Aorta (tissue), 5 donors: ENCODE measurements at regions not wholly inside any gene's neighbourhood (a gene's known extent, or its start where the extent isn't known, plus 50 kb on each side); places are given as distances from the start of the nearest gene placed in this dataset.

Experiments
- ATAC-seq: fragments of 200-7000 bp; cut with Tn5 transposase; one replicate; pipeline ENCODE4 v1.9.1; 2022; ENCODE audit warnings: moderate library complexity; ENCODE audit not compliant: low FRiP score
- DNase-seq, 2 donors: peaks; one replicate each; pipeline ENCODE4 v3.0.0-alpha.2; 2020
- H3K27ac ChIP-seq, 2 donors: one replicate each; pipeline ENCODE4 v1.5.1; 2013; ENCODE audit warnings: low read length in 2 of 2, mild to moderate bottlenecking in 2 of 2, moderate library complexity in 2 of 2, control low read depth in 1 of 2, inconsistent platforms in 1 of 2, low read depth in 1 of 2
- H3K27me3 ChIP-seq, 2 donors: one replicate each; pipeline ENCODE4 v1.6.1; 2013; ENCODE audit warnings: control low read depth in 1 of 2, low read length in 1 of 2, mild to moderate bottlenecking in 1 of 2, moderate library complexity in 1 of 2; ENCODE audit not compliant: insufficient read depth in 2 of 2, control insufficient read depth in 1 of 2
- H3K36me3 ChIP-seq, 2 donors: one replicate each; pipeline ENCODE4 v1.6.1; 2013; ENCODE audit warnings: control low read depth in 1 of 2, low read length in 1 of 2, mild to moderate bottlenecking in 1 of 2; ENCODE audit not compliant: insufficient read depth in 2 of 2, control insufficient read depth in 1 of 2
- H3K4me1 ChIP-seq, 2 donors: one replicate each; pipeline ENCODE4 v1.6.1; 2013; ENCODE audit warnings: low read length in 2 of 2, control low read depth in 1 of 2, mild to moderate bottlenecking in 1 of 2, moderate library complexity in 1 of 2; ENCODE audit not compliant: insufficient read depth in 2 of 2, control insufficient read depth in 1 of 2
- H3K4me3 ChIP-seq, 2 donors: one replicate each; pipeline ENCODE4 v1.5.1; 2013; ENCODE audit warnings: low read length in 2 of 2, control low read depth in 1 of 2, mild to moderate bottlenecking in 1 of 2
- H3K9me3 ChIP-seq: one replicate; pipeline ENCODE4 v1.6.1; 2013; ENCODE audit warnings: mild to moderate bottlenecking, low read length; ENCODE audit not compliant: control insufficient read depth
- WGBS, 2 donors: extraction: QIAGEN DNeasy Blood & Tissue Kit; methylation state at CpG; one replicate each; pipeline ENCODE4 v1.1.7; 2013; 5-methylcytosine and 5-hydroxymethylcytosine counted together
- intact Hi-C, 2 donors: fragments of 100-400 bp; cut with DNase I; formaldehyde crosslinking; loops; one replicate each; pipeline versions ENCODE4 v1.14.2 to v1.15.0; 2022
- donor health status: healthy with polysubstance abuse.
- donor health status: Bipolar disorder and iron deficiency.
- donor health status: DM: no; HTN: no; CAD: no.
- donor health status: DM: no; HTN: no; CAD: no.
- donor health status: DM: yes; HTN: yes; CAD: no.

DNA sequence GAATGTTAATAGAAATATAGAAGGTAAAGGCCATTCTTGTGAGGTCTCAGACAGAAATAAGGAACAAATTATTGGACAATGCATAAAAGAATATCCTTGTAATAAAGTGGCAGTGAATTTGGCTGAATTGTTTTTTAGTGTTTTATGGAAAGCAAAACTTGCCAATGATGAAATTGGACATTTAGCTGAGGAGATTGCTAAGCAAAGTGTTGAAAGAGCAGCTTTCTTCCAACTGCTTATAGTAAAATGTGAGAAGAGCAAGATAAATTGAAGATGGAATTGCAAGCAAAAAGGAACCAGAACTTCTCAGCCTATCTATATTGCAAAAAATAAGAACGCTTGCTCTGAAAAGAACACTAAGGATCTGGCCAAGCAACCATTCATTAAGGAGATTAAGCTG lies 245.7 kb downstream of the MREG start:
- H3K27me3 ChIP-seq, result no peaks in the 10 kb centered on the region
- H3K4me1 ChIP-seq, result peaks cover 7 to 10% of the 10 kb centered on the region in 2 donors
- no peak overlapping the region for H3K27ac ChIP-seq
- DNase-seq, result no peak
- no peak for ATAC-seq
- intact Hi-C loops, result no loop called here
- 98 to 100% methylated on average over 1 of the region's 1 CpG for WGBS, 2 donors
- peaks cover 3% of the 10 kb centered on the region for H3K9me3 ChIP-seq
- H3K4me3 ChIP-seq, result no peak overlapping the region
- H3K36me3 ChIP-seq, result no peaks in the 10 kb centered on the region

DNA sequence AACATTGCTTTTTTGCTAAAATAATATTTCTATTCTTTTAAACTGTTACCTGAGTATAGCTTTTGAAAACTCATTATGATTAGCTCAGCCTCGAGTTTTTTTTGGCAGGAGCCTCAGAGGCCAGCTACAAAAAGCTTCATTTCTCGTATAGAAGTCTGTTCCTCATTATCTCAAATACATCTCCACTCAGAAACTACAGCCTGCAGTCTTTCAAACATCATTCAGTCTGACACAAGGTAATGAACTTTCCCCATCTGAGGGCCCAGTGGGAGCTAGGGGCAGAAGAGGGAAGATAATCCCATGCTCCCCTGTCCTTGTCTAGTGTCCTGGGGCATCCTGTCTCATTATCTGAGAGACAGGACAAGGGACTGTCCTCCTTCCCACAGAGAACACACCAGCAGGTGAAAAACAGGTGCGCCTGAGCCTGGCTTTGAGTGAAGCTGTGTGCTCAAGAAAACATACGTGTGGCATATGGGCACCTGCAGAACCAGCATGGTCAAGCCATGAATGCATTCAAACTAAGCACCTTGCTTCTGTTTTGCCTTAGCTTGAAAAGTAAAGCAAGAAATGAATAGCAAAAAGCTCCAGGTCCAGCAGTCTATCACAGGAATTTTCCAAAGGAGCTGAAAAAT lies 247.5 kb downstream of the MREG start:
- Histone ChIP-seq H3K9me3 (peaks cover 3% of the 10 kb centered on the region), H3K36me3 (no peaks in the 10 kb centered on the region), H3K27ac (no peak overlapping the region), H3K4me1 (peaks cover 0 to 2% of the 10 kb centered on the region in 2 donors), H3K4me3 (no peak overlapping the region), H3K27me3 (no peaks in the 10 kb centered on the region)
- 58 to 63% methylated on average over 4 of the region's 4 CpGs for WGBS, 2 donors
- ATAC-seq (no peak), DNase-seq (no peak)
- intact Hi-C loops, result no loop called here

DNA sequence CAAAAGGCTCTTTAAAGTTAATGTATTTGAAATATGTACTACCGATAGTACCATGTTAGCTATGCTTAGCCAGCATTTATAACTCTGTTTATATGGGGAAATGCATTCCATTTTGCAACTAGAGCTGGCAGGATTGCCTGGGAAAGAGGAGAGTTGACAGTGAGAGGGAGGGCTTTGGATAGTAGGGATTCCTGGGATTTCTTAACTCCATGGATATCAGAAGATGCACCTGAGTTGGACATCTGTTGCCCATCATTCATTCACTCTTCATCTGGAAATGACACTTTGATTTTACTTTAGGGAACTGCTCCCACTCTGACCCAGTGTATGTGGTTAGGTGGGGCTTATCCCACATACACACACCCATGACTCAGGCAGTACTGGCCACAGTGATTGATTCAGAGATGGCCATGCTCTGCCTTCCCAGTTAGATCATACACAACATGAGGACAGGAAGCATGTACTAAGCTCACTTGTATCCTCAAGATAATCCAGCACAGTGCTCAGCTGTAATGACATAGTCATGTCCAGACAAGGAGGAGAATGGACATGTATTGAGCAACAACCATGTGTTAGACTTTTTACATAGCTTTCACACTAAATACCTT lies 248.8 kb downstream of the MREG start:
- Histone ChIP-seq H3K4me1 (no peaks in the 10 kb centered on the region), H3K4me3 (no peak overlapping the region), H3K27me3 (no peaks in the 10 kb centered on the region), H3K36me3 (no peaks in the 10 kb centered on the region), H3K27ac (no peak overlapping the region), H3K9me3 (peaks cover 3% of the 10 kb centered on the region)
- DNase-seq (no peak), ATAC-seq (no peak)
- 82 to 87% methylated on average over 1 of the region's 1 CpG for WGBS, 2 donors
- intact Hi-C loops, result no loop called here

DNA sequence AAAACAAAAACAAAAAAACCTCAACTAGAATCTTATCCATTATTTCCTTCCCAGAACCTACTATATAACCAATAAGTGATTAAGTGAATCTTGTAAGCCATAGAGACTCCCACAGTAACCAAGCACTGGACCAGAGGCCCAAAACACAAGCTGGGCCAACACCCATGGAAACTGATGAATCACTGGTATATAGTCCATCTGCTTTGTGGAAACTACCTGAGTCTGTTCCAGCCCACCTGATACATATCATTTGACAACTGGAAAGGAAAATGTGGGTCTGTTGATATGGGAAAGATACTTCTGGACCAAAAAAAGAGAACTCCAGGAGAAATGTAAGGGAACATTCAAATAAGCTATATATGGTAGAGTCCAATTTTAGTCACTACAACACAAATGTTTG lies 252.8 kb downstream of the MREG start:
- H3K27ac ChIP-seq, result no peak overlapping the region
- ATAC-seq (no peak), DNase-seq (no peak)
- no peaks in the 10 kb centered on the region for H3K9me3 ChIP-seq
- no peaks in the 10 kb centered on the region for H3K27me3 ChIP-seq
- intact Hi-C loops, result no loop called here
- H3K4me3 ChIP-seq, result no peak overlapping the region
- no peaks in the 10 kb centered on the region for H3K4me1 ChIP-seq
- no peaks in the 10 kb centered on the region for H3K36me3 ChIP-seq

DNA sequence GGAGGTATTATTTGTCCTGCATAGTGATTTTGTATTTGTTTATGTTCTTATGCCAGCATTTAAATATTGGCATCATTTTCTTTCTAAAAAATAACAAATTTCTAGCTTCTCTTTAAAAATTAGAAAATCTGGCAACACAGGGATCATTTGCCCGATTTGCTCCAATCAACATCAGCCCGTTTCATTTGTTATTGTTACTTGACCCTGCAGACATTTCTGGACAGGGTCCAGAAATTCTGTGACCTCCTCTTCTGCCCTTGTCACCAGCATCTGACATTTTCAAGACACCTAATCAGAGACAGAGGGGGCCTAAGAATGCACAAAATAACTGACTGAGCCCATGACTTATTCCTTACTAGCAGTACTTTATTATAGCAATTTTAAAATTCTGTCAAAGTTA lies 253.3 kb downstream of the MREG start:
- no peaks in the 10 kb centered on the region for H3K36me3 ChIP-seq
- H3K4me1 ChIP-seq, result no peaks in the 10 kb centered on the region
- intact Hi-C loops, result no loop called here
- no peak overlapping the region for H3K27ac ChIP-seq
- H3K9me3 ChIP-seq, result no peaks in the 10 kb centered on the region
- no peak for ATAC-seq
- WGBS, 2 donors, result 49 to 61% methylated on average over 2 of the region's 2 CpGs
- DNase-seq, result no peak
- no peaks in the 10 kb centered on the region for H3K27me3 ChIP-seq
- H3K4me3 ChIP-seq, result no peak overlapping the region

DNA sequence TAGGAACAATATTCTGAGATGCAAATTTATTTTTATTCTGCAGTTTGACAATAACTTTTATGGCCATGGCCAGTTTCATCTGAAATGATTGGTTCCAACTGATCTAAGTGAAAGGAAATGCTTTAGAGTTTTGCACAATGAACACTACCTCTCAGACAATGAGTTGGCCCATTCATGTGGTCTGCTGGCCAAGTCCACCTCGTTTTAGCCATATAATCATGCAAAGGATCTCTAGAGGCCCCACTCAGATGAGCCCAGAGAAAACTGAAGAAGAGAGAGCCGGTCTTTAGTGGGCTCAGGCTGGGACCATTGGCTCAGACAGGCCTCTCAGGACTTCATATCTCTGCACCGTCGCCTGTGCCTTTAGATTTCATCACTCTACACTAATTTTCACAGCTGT lies 254.7 kb downstream of the MREG start:
- WGBS, 2 donors, result 63 to 65% methylated on average over 4 of the region's 4 CpGs
- H3K4me1 ChIP-seq, result peaks cover 2 to 5% of the 10 kb centered on the region in 2 donors
- DNase-seq (no peak), ATAC-seq (no peak)
- H3K27ac ChIP-seq, result no peak overlapping the region
- H3K9me3 ChIP-seq, result no peaks in the 10 kb centered on the region
- intact Hi-C loops, result no loop called here
- H3K27me3 ChIP-seq, result no peaks in the 10 kb centered on the region
- no peak overlapping the region for H3K4me3 ChIP-seq
- no peaks in the 10 kb centered on the region for H3K36me3 ChIP-seq

DNA sequence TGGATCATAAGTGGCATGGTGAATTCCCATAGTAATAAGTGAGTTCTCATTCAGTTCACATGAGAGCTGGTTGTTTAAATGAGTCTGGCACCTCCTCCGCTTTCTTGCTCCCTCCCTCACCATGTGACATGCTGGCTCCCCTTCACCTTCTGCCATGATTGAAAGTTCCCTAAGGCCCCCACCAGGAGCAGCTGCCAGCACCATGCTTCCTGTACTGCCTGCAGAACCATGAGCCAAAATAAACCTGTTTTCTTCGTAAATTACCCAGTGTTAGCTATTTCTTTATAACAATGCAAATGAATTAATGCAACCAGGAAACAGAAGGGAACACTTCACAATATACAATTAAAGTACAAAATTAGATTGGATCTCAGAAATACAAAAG lies 257.0 kb downstream of the MREG start:
- peak; percentile 49 for ATAC-seq
- Histone ChIP-seq H3K9me3 (no peaks in the 10 kb centered on the region), H3K36me3 (no peaks in the 10 kb centered on the region), H3K4me3 (no peak overlapping the region), H3K27ac (no peak overlapping the region), H3K4me1 (peaks cover 2 to 5% of the 10 kb centered on the region in 2 donors), H3K27me3 (no peaks in the 10 kb centered on the region)
- WGBS, 2 donors, result 18 to 22% methylated on average over 2 of the region's 2 CpGs
- no peak for DNase-seq
- intact Hi-C loops, result no loop called here

DNA sequence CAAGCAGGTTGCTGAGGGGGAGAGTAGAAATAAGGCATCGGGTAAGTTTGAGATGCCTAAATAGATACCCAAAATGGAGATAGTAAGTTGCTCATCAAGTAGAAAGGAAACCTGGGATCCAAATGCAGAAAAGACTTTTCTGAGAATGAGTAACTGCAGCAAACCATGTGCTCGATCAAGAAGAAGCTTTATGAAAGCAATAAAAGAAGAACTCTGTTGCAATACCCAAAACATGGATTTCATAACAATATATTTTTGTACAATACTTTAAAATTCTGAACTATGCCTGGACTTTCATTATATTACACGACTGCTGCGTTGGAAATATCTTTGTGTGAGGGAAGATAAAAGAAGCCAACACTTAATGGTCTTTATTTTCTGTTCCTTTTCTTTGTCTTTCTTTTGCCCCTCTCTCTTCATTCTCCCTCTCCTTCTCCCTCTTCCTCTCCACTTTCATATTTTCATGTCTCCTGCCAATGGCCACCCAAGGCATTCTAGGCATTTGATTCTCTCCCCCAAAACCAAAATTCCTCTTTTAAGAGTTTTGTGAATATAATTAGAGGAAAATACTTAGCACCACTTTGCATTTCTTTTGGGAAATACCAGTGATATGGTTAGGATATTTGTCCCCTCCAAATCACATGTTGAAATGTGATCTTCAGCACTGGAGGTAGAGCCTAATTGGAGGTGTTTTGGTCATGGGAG lies 257.6 kb downstream of the MREG start:
- Histone ChIP-seq H3K27ac (no peak overlapping the region), H3K4me1 (peaks cover 2 to 5% of the 10 kb centered on the region in 2 donors)
- WGBS, 2 donors, result 90 to 92% methylated on average over 4 of the region's 4 CpGs

DNA sequence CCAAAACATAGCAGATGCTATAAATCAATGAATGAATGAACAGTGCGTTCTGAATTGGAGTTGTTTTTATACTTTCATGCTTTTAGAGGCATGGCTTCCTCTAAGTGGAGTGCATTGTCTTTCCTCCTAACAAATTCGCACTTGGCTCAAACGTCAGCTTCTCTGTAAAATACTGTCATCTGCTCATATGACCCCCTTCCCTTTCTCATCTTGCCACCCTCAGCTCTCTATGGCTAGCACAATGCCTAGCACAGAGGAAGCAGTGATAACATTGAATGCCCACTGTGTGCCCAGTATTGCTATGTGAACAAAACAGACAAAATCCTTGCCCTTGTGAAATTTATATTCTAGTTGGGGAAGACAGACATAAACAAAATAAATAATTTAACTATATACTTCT lies 258.8 kb downstream of the MREG start:
- Histone ChIP-seq H3K27me3 (no peaks in the 10 kb centered on the region), H3K9me3 (no peaks in the 10 kb centered on the region), H3K4me3 (no peak overlapping the region), H3K4me1 (peaks cover 2 to 5% of the 10 kb centered on the region in 2 donors), H3K27ac (no peak overlapping the region), H3K36me3 (no peaks in the 10 kb centered on the region)
- WGBS, 2 donors, result 75 to 86% methylated on average over 3 of the region's 3 CpGs
- intact Hi-C loops, result no loop called here
- ATAC-seq (no peak), DNase-seq (no peak)

More for the DNA sequence above, 257.6 kb downstream of the MREG start:
- no peaks in the 10 kb centered on the region for H3K9me3 ChIP-seq
- no peak for ATAC-seq
- no peak for DNase-seq
- intact Hi-C loops, result no loop called here
- H3K36me3 ChIP-seq, result no peaks in the 10 kb centered on the region
- H3K4me3 ChIP-seq, result no peak overlapping the region
- no peaks in the 10 kb centered on the region for H3K27me3 ChIP-seq
